Cerebellar nuclear complex (tissue), 1 donor: ENCODE measurements at regions not wholly inside any gene's neighbourhood (a gene's known extent, or its start where the extent isn't known, plus 50 kb on each side); places are given as distances from the start of the nearest gene placed in this dataset.

Experiments
- DNase-seq, 2 experiments: peaks; one replicate each; lab custom pipeline; 2025; lab: John Stamatoyannopoulos, UW

DNA sequence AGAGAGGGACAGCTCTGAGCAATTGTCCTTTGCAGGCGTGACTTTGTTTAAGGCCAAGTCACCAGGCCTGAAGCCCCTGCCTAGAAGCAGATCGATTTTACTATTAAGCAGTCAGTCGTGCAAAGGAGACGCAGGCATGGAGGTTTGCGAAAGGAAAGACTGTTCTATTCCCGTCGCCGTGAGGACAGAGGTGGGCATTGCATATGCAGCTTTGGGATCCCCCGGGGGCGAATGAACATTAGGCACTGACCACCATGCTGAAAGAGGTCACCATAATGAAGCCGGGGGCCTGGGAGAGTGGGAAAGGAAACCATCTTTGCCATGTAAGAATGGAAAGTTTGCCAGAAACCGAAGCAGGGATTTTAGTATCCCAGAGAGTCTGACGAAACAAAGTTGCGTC is 231.6 kb downstream of the BCL11A start:
- no peak for DNase-seq

DNA sequence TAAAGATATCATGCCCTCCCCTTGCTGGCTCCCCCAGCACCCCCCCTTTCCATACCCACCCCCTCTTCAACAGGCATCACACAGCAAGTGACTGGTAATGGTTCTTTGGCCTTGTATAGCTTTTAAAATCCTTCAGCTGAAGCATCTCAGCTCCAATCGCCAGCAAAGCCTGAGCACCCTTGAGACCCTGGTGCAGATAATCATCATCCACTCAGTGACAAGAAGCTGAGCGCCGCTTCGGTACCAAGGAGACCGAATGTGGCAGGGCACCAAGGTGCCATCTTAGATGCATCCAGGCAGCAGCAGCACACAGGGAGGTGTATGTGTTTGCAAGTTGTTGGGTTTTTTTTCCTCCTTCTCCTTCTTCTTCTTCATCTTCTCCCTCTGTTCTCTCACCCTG is 232.7 kb downstream of the BCL11A start:
- no peak for DNase-seq

DNA sequence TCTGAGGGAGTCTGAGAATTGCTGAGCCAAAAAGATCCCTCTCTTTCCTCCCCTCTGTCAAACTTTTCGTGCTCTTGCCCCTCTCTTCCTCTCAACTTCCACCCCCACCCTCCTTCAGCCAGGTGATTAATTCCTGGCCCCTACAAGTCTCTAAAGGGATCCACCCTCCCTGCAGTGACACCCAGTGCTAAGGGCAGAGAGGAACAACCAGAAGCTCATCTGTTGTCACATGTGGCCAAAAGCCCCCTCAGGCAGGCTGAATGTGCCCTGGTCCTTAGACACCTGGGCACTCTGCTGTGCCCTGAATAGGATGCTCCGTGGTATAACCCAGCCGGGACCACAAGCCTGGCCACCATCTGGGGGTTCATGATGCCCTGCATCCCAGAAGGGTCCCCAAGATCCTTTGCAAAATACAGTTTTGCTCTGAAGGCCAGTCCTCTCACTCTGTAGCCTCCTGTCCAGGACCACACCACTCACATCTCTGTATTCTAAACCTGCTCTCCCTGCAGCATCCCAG is 234.4 kb downstream of the BCL11A start:
- DNase-seq: no peak

DNA sequence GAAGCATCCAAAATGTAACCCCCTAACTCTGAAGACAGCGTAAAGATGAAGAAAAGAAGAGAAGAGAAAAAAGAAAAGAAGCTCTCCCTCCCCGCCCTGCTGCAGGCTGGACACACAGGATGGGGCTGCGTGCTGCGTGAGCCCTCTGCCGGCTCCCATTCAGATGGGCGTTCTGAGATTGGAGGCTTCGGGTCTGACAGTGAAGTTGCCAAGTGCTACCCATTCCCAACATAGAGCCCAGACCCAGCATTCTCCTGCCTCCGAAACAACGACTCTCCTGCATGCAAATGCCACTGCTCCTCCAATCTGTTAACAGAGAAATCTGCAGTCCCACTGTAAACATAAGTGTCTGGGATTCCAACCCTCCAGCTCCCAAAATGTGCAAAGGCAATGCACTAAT is 234.9 kb downstream of the BCL11A start:
- no peak for DNase-seq

DNA sequence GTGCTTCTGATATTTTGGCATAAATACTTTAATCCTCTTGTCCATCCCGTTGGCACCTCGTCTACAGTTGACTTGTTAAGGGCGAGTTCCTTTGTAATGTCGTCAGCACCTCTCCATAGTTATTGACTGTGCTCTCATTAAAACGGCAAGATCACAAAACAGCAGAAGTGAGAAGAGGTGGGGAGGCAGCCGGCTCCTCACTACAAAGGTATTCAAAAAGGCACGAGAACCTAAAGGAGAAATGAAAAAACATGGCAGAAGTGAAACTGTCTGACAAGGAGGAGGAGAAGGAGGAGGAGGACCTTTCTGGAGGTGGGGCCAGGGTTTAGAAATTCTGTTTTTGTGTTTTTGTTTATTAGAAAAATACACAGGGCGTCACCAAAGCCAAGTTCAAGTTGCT is 235.6 kb downstream of the BCL11A start:
- DNase-seq: no peak

DNA sequence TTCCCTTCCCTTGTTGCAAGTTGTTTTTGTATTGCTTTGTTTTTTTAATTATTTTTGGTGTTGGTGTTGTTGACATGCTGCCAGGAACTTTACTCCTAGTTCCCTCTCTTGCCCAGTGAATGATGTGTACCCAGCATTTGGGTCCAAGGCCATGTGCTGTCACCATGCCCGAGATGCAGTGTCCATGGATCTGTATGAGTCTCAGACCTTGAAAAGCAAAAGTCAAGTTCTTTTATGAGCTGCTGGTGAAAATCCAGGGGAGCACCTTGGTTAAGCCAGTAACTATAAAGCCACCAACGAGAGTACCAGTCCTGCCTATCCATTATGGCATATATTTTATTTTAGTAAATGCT is 236.4 kb downstream of the BCL11A start:
- no peak for DNase-seq

DNA sequence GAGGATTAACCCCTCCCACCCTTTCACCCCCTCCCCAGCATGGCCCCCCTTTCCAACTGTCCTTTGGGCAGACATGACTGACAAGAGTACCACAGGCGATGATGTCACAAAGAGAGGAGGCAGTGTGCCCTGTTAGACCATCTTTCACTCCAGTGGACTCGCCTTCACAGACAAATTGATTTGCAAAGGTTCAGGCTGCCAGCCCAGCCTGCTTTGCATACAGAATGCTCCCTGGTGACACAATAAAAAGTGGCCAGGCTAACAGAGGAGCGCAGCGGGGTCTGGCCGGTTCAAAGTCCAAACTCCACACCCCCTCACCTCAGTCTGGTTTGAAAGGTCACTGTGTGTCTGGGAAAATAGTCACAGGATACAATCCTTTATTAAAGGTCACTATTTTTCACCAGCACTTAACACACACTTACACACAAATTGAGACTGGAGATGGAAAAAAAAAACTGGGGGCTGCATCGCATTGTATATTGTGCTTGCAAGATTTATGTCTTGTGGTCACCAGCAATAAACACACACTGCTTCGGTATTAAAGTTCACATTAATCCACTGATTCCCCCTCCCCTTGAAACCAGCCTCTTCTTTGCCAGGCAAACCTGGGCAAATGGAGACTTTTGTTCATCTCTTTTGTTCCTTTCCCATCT is 236.9 kb downstream of the BCL11A start:
- DNase-seq: no peak

DNA sequence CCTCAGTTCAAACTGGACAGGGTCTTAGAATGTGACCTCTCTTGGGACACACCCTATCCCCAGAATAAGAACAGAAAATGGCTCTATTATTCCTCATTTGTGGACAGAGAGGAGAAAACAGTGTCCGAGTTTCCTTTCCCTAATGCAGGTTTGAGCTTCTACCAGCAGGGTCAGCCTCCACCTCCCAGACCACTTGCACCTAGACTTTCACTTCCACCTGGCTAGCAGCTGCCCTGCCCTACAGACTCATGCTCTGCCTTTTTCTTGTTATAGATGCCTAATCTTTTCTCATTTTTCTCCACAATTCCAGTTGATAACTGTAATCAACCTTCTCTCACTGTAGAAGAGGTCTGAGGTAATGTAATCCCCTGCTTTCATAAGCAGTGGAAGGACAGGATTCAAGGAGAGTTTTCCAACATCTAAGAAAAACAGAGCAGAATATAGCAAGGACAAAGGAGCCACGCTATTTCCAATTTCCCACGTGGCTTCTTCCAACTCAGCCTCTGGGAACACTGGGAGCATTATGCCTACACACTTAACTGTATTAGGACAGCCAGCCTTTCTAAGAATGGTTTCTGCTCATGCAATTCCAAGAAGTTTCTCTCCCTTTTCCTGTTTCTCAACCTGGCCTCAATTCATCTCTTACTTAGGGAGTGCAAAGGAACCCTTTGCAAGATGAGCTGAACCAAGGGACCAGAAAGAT is 239.8 kb downstream of the BCL11A start:
- DNase-seq: no peak

DNA sequence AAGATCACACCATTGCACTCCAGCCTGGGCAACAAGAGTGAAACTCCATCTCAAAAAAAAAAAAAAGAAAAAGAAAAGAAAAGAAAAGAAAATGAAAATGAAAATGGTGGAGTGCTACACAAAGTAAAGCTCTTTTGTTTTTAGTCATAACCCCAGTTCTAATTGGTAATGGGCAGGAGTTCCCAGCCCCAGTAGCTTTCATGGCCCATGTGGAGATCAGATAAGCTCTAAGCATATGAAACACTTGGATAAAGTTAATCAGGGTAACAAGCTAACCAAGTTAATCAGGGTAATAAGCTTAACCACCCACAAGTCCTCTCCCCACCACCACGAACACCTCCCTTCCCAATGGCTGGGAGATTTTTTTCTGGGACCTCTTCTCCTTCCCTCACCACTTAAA is 240.8 kb downstream of the BCL11A start:
- DNase-seq: no peak

DNA sequence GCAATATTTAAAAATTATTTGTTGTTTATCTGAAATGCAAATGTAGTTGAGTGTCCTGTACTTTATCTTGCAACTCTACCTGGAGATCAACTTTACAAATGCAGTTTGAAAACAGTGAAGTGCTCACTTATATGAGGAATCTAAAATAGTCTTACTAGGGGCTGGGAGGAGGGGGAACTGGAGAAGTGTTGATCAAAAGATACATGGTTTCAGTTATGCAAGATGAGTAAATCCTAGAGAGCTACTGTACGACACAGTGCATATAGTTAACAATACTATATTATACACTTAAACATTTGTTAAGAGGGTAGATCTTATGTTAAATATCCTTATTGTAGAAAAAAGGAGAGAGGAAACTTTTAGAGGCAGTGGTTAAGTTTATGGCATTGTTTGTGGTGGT is 241.9 kb downstream of the BCL11A start:
- no peak for DNase-seq

DNA sequence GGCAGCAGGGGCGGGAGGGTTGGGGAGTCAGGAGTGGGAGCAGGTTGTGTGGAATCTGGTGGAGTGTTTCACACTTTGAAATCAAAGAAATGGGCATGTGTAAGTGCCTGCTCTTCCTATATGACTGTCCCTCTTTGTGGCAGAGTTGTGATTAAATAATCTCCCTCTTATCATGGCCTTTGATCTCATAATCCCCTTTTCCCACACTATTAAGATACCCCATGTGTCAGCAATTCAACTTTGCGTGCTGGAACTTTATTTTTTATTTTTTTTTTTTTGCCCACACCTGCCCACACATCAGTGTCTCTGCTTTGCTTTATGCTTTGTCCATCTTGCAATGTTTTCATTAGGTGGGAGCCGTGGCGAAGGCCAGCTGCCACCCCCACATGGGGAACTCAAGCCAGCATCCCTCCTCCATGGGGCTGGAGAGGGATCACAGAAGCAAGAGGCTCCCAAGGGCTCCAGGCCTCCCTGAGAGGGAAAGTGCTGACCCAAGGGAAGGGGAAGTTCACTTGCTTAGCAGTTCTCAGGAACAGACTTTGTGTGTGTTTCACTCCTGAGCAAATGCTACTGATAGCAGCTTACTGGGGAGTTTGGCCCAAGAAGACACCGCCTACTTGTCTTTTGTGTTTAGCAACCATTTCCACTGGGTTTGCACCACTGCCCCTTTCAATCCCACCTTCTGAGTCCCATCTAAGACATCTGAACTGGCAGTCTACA is 243.4 kb downstream of the BCL11A start:
- no peak for DNase-seq

DNA sequence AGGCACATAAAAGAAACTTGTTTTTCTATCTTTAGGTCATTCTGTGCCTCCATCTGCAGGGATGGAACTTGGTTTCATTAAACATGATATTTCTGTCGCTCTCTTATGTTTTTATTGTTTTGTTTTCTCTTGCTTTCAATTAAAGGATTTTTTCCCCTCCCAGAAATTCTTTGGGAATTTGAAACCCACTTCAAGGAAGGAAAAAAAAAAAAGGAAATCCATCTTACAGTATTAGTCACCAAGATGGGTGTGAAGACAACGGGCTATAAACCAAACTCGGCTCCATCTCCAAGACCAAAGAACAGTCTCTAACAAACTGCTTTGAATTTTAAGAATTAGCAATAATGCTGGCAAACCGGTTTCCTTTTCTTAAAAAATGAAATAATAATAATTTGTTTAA is 244.1 kb downstream of the BCL11A start:
- no peak for DNase-seq

DNA sequence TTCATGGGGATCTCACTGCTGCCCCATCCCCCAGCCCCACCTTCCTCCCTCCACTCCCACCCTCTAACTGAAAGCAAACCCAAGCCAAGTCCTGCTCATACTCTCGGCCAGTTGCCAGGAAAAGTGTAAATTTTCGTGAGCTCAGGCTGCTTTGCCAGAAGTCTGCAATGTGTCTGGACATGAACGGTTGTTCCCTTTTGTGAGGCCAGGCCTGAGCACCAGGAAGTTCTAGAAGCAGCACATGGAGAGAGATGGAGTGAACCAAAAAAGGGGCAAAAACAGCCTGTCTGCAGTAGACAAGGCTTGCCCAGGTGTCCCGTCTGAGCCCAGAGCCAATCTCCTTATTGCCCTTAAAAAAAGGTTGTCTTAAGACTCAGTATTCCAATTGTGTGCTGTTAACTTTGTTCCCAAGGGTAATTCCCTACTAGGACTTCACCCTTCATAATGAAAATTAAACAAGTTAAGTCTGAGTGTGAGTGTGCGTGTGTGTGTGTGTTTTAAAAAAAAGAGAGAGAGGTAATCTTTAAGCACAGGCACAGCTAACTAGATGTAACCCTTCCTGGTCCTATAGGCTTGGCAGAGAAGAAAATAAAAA is 247.1 kb downstream of the BCL11A start:
- no peak for DNase-seq

DNA sequence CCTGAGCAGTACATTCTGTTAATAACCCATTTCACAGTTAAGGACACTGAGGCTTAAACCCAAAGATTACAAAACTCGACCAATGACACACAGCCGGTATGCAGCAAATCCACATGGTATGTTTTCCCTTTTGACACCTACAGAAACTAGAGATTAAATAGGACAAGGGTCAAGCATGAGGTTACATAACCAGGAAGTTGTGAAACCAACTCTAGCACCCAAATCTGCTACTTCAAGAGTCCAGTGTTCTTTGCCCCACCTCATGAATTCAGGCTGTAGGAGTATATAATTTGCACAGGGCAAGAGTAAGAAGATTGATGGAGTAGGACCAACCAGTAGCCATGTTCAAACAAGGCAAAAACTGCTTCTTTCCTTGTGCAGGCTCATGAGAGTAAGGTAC is 249.8 kb downstream of the BCL11A start:
- DNase-seq: no peak

DNA sequence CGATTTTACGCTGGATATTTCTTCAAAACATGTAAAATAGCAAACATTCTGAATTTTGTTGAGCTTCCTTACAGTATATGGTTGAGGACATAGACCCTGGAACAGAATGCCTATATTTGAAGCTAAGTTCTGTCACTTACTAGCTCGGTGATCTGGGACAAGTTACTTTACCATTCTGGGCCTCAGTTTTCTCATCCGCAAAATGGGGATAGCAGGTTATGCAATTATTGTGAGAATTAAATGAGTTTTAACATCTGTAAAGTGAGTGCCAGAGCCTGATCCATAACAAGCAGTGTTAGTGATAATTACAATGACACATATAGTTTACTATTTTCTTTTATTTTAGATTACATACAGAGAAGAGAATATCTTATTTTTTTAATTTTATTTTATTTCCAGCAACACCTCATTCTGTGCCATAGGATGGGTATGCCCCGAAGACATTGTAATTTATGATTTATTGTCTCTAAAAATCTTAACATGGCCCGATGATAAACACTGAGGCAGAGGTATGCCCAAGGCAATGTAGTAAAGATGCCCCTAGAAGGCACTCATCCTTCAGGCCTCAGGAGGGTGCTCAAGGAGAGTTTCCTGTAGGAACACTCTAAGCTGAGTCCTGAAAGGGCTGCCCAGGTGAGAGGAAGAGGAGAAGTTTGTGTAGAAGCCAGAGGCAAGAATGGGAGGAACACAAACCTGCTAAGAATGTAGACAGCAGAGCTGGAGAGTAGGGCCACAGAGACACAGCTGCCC is 250.9 kb downstream of the BCL11A start:
- DNase-seq: no peak

DNA sequence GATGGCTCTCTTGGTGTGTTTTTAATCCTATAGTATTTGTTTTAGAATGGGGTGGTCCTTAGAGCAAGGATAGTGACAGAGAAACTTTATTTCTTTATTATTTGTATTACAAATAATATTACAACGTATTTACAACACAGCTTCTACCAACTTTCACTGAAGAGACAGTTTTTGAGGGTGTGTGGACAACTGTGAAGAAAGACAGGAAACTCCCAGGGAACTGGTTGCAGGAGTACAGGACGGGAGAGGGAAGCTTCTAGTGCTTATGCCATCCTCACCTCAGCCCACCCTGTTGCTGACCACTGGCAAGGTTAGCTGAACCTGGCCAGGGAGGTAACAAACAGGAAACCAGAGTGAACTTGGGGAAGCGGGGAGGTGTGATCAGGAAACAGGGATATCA is 251.7 kb downstream of the BCL11A start:
- DNase-seq: no peak

DNA sequence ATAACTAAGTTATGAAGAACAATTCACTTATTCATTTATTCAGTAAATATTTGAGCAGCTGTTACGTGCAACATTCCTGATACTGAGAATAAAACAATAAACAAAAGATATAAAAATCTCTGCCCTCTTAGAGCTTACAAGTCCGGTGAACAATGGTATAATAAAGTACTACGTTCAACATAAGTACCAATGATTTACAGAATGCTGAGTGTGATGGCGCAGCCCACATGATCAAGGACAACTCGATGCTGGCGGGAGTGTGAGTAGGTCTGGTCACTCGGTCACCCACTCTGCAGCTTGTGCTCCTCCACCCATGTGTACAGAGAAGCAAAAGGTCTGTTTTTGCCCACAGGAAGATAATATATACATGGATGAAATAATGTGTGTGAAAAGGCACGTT is 254.3 kb downstream of the BCL11A start:
- no peak for DNase-seq

DNA sequence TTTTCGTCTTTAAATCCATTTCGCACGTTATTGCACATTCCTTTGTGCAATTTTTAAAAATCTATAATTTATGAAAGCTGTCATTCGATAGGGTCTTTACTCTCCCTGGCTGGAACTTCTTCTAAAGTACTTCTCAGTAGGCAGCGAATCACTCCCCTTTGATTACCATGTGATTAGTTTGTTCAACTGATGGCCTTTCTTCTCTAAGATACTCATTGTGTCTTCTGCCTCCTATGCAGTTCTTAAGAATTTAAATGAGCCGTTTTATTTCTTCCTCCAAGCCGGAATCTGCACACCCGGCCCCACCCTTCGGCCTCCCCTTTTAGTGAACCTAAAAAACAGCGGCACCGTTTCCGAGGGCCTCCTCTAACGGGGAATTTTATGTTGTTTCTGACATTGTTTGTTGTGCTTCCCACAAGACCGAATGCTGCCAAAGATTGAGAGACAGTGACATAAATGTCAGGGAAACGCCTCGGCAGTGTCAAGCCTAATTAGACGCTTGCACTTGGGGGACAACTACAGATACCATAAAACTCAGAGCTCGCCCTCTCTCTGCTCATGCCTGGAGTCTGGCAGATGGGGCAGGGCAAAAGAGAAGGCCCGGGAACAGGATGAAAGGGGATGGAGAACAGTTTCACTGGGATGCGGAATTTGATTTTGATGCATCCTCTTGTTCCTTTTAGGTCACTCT is 255.3 kb downstream of the BCL11A start:
- no peak for DNase-seq

DNA sequence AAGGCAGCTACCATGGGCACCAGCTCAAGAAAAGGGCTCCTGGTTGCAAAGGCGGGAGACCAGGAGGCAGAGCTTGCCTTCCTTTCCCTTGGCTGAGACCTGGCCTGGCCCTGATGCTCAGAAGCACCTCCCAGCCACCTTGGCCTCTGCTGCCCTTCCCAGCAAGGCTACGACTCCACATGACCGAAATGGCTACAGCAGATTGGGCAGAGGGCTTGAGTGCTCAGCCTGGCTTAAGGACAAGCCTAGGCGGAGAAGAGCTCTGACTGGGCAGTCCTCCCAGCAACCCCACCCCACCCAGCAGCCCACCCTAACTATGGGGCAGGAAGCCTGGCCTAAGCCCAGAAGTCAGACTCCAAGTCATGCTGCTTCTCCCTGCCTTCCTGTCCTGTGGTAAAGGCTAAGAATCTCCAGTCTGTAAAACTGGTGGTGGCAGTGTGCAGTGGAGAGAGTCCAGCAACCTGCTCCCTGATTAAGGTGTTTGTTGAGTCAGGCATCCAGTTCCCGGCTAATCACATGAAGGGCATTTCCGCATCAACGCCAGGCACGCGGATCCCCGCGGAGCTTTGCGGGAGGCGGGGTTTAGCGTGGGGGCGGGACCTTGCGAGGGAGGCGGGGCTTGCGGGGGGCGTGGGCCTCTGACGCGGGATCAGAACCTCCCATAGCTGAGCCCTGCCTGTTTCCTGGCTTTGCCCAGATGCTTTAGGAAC is 256.0 kb downstream of the BCL11A start:
- DNase-seq: no peak

DNA sequence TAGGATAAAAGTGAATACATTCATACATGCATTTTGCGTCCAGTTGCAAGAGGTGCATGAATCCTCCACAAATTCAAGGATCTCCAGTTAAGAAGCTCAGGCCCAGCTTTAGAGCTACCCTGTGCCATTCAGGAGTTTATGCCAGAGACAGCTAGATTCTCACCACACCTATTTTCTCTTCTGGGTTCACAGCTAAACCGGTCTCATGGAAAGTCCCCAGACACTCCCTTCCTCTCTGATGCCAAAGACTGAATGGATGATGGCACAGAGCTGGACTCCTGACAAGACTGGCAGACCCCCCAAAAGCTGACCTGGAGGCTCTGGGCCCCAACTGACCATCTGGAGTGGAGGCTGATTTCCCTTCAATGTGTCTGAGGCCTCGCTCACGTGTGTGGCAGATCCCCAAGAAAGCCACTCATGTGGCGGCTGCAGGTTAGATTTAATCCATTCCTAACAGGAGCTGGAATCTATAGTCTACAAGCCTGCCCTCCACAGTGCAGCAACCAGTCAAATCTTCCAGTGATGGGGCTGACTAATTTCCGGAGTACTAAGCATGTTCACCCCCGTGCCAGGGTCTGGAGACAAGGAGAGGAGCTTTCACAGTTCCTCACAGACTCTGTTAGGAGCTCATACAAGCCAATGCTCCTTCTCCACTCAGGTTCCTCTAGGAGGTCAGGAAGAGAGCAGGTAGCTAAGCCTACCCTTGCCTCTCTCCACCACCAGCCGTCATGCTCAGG is 257.1 kb downstream of the BCL11A start:
- DNase-seq: no peak
